HG03469 (cell line): ENCODE measurements at regions not wholly inside any gene's neighbourhood (a gene's known extent, or its start where the extent isn't known, plus 50 kb on each side); places are given as distances from the start of the nearest gene placed in this dataset.

ENCODE experiments used
- ATAC-seq: cut with Tn5 transposase; IDR thresholded peaks from one replicate; pipeline ENCODE4 v1.9.1; 2021; ENCODE audit warnings: mild to moderate bottlenecking, moderate library complexity, moderate number of reproducible peaks; ENCODE audit not compliant: unreplicated experiment

- no peak for ATAC-seq
These were observed 65.8 kb downstream of the ETAA1 start for GRCh38 chr2:67462738-67463496.

- ATAC-seq, result no peak
These were observed 66.7 kb downstream of the ETAA1 start for GRCh38 chr2:67463810-67464209.

GRCh38 chr2:67465623-67466022 lies 68.5 kb downstream of the ETAA1 start:
- ATAC-seq, result no peak

GRCh38 chr2:67466734-67467133 lies 69.6 kb downstream of the ETAA1 start:
- ATAC-seq, result no peak

- ATAC-seq, result no peak
These were observed 74.5 kb downstream of the ETAA1 start for GRCh38 chr2:67471681-67472080.

GRCh38 chr2:67476809-67477790 lies 80.0 kb downstream of the ETAA1 start:
- ATAC-seq, result no peak

- no peak for ATAC-seq
These were observed 82.1 kb downstream of the ETAA1 start for GRCh38 chr2:67479261-67479660.

GRCh38 chr2:67485431-67485830 lies 88.3 kb downstream of the ETAA1 start:
- no peak for ATAC-seq

- ATAC-seq, result no peak
These were observed 89.1 kb downstream of the ETAA1 start for GRCh38 chr2:67486041-67486796.

- ATAC-seq, result no peak
These were observed 90.9 kb downstream of the ETAA1 start for GRCh38 chr2:67487993-67488392.

- ATAC-seq, result no peak
These were observed 92.3 kb downstream of the ETAA1 start for GRCh38 chr2:67489396-67489795.

- no peak for ATAC-seq
These were observed 101.8 kb downstream of the ETAA1 start for GRCh38 chr2:67498931-67499330.

GRCh38 chr2:67499989-67500388 lies 102.9 kb downstream of the ETAA1 start:
- no peak for ATAC-seq

GRCh38 chr2:67500541-67500940 lies 103.4 kb downstream of the ETAA1 start:
- ATAC-seq, result no peak

- no peak for ATAC-seq
These were observed 105.4 kb downstream of the ETAA1 start for GRCh38 chr2:67502346-67503065.

GRCh38 chr2:67503066-67503795 lies 106.1 kb downstream of the ETAA1 start:
- ATAC-seq, result no peak

- no peak for ATAC-seq
These were observed 113.6 kb downstream of the ETAA1 start for GRCh38 chr2:67510745-67511144.

- no peak for ATAC-seq
These were observed 117.4 kb downstream of the ETAA1 start for GRCh38 chr2:67514515-67514914.

- ATAC-seq, result no peak
These were observed 117.9 kb downstream of the ETAA1 start for GRCh38 chr2:67515056-67515455.

GRCh38 chr2:67515538-67515937 lies 118.4 kb downstream of the ETAA1 start:
- no peak for ATAC-seq
